HG02623 (cell line): ENCODE measurements at regions not wholly inside any gene's neighbourhood (a gene's known extent, or its start where the extent isn't known, plus 50 kb on each side); places are given as distances from the start of the nearest gene placed in this dataset.
A peak's percentile ranks its signal among the peaks of the same experiment; 100 is the strongest.
"Not testable (repeated sequence)": the region's sequence is repeated elsewhere in the genome, so short reads cannot be mapped to it uniquely, and the experiment has no call there.

Experiments used
- ATAC-seq: cut with Tn5 transposase; IDR thresholded peaks from one replicate; pipeline ENCODE4 v1.9.1; 2021; ENCODE audit warnings: moderate library complexity; ENCODE audit not compliant: unreplicated experiment

GRCh38 chr7:138308136-138308535, 151.9 kb upstream of the TRIM24 start:
- ATAC-seq: no peak

- ATAC-seq: no peak
Measured at GRCh38 chr7:138309186-138309585, 150.9 kb upstream of the TRIM24 start.

GRCh38 chr7:138313829-138314178, 146.3 kb upstream of the TRIM24 start:
- no peak for ATAC-seq

- peak; percentile 89 for ATAC-seq
Measured at GRCh38 chr7:138316421-138317043, 143.5 kb upstream of the TRIM24 start.

GRCh38 chr7:138317044-138317596, 142.9 kb upstream of the TRIM24 start:
- ATAC-seq: no peak

- no peak for ATAC-seq
Measured at GRCh38 chr7:138324941-138325340, 135.1 kb upstream of the TRIM24 start.

GRCh38 chr7:138325434-138325833, 134.6 kb upstream of the TRIM24 start:
- ATAC-seq: no peak

GRCh38 chr7:138328215-138328614, 131.8 kb upstream of the TRIM24 start:
- no peak for ATAC-seq

- not testable (repeated sequence) for ATAC-seq
Measured at GRCh38 chr7:138332850-138333249, 127.2 kb upstream of the TRIM24 start.

- no peak for ATAC-seq
Measured at GRCh38 chr7:138338361-138338760, 121.7 kb upstream of the TRIM24 start.

- not testable (repeated sequence) for ATAC-seq
Measured at GRCh38 chr7:138339229-138339628, 120.8 kb upstream of the TRIM24 start.

- ATAC-seq: no peak
Measured at GRCh38 chr7:138342990-138343389, 117.1 kb upstream of the TRIM24 start.

GRCh38 chr7:138345567-138345966, 114.5 kb upstream of the TRIM24 start:
- no peak for ATAC-seq

- no peak for ATAC-seq
Measured at GRCh38 chr7:138346975-138347374, 113.1 kb upstream of the TRIM24 start.

- no peak for ATAC-seq
Measured at GRCh38 chr7:138349841-138350700, 110.0 kb upstream of the TRIM24 start.

- no peak for ATAC-seq
Measured at GRCh38 chr7:138350701-138351357, 109.2 kb upstream of the TRIM24 start.

GRCh38 chr7:138352570-138353461, 107.2 kb upstream of the TRIM24 start:
- no peak for ATAC-seq

- no peak for ATAC-seq
Measured at GRCh38 chr7:138354066-138354465, 106.0 kb upstream of the TRIM24 start.

- no peak for ATAC-seq
Measured at GRCh38 chr7:138355254-138355653, 104.8 kb upstream of the TRIM24 start.

- ATAC-seq: no peak
Measured at GRCh38 chr7:138358850-138359341, 101.2 kb upstream of the TRIM24 start.
